GM21576 (cell line): ENCODE measurements at regions not wholly inside any gene's neighbourhood (a gene's known extent, or its start where the extent isn't known, plus 50 kb on each side); places are given as distances from the start of the nearest gene placed in this dataset.

ENCODE experiments used
- ATAC-seq: cut with Tn5 transposase; IDR thresholded peaks from one replicate; pipeline ENCODE4 v1.9.1; 2021; ENCODE audit warnings: mild to moderate bottlenecking, moderate library complexity; ENCODE audit not compliant: unreplicated experiment

DNA sequence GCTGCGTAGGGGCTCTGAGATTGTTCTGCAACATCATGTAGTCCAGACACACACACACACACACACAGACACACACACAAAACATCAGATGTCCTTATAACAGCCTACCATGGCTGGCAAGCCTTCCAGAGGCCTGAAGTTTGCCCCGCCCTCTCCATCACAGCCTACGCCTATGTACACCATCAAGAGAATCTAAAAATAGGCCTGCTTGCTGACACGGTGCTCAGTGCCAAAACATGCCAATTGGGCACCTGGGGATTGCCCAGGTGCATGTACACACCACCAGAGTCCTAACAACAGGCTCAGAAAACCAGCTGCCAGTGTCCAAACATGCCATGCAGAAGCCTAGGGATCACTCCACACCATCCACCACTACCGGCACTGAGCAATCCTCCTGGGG, 391.7 kb upstream of the SPTLC3 start:
- ATAC-seq: no peak

- no peak for ATAC-seq
Measured at GRCh38 chr20:12623870-12624269, 384.9 kb upstream of the SPTLC3 start.

DNA sequence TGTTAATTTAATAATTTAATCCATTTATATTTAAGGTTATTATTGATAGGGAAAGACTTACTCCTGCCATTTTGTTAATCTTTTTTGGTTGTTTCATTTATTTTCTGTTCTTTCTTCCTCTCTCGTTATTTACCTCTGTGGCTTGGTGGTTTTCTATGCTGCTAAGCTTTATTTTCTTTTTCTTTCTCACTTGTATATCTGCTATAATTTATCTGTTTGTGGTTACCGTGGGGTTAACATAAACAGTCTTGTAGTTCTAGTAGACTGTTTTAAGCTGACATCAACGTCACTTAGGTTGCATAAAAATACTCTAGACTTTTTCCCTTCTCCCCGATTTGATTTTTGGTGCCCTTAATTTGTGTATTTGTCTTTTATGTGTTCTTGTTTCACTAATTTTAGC, 381.3 kb upstream of the SPTLC3 start:
- ATAC-seq: no peak

DNA sequence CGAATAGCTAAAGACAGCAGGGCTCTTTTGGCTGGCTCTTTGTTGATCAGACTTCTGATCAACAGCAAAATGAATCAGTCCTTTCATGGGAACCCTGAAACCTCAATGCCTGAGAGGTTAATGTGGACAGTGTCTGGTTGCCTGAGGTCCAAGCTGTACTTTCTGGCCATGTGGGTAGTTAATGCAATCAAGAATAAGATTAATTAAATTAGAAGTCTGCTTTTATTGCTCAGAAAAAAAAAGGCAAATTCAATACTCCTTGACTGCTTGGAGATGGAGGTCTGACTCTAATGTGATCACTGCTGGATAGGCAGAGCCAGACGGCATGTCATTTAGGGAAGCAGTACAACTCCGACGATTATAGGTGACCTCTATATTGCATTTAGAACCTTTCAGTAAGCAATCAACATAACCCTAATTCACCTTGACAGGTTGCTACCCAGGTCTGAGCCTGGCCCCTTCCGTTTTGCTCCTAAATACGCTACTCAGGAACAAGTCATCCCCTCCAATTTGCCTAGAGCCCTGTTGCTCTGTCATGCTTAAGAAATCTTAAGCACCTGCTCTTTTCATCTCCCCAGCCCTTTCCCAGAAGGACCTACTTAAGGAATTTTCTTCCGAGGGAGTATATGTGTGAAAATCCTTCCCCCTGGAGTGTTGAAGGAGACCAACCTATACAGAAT, 370.0 kb upstream of the SPTLC3 start:
- no peak for ATAC-seq

DNA sequence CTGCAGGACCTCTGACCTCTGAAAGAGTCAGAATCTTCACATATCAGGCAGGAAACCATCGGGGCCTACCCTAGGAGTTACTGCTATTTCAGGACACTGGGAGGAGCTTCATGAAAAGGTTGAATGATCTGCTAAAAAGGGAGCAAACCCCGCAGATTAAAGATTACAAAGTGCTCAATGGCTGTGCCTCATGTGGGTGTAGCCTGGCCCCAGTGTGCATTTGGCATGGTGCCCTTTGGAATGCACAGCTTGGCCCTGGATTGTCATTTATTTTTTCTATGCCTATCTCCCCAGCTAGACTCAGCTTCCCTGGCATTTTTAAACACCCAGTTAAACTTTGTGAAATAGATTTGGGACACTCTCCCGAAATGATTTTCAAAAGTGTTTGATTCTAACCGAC, 368.5 kb upstream of the SPTLC3 start:
- ATAC-seq: no peak

DNA sequence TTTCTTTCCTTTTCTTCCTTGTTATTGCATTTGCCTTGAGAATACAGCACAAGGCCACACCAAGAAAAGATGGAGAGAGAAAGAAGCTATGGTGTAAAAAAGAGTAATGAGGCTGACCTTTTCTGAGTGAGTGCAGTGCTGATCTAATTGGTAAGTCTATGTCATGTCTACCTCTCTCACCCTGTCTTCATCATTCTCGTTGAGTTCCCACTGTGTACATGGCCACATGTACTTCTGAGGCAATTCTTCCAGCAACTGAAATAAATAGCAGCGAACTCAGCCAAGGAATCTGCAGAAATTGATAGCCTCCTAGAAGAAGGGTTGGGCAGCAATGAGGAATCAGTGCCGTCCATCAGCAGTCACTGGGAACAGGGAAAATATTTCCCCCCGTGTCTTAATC, 367.2 kb upstream of the SPTLC3 start:
- ATAC-seq: no peak

- ATAC-seq: no peak
Measured at GRCh38 chr20:12644461-12644860, 364.3 kb upstream of the SPTLC3 start.

GRCh38 chr20:12649234-12649633, 359.5 kb upstream of the SPTLC3 start:
- ATAC-seq: no peak

DNA sequence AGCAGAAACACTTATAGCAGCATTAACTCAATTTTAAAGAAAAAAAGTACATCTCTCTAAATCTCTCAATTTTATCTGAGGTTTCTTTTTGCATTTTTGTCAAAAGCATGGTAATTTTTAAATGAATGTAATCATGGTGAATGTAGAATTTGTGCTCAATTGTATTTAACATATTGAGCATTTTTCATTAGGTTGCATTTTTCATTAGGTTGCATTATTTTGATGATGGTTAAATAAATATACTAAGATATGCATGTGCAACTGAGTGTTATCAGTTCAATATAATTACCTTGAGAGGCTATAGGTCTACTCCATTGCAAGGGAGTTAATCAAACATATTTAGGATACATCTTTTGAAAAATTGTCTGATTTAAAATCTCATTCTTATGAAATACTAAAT, 355.1 kb upstream of the SPTLC3 start:
- ATAC-seq: no peak

DNA sequence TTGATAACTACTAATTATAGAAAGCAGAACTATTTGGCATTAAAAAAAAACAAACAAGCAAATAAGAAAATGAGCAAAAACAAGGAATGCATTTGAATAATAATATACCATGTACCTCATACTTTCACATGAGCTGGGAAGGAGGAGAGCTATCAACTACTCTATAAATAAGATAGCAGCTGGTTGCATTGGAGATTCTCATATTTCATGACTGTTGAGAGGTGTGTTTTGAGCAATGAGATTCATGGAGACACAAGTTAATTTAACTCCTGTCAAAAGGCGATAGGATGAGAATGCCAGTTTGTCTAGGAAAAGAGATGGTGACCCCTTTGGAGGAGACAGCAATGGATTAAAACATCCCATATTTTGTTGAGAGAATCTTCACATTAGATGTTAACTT, 348.8 kb upstream of the SPTLC3 start:
- ATAC-seq: no peak

DNA sequence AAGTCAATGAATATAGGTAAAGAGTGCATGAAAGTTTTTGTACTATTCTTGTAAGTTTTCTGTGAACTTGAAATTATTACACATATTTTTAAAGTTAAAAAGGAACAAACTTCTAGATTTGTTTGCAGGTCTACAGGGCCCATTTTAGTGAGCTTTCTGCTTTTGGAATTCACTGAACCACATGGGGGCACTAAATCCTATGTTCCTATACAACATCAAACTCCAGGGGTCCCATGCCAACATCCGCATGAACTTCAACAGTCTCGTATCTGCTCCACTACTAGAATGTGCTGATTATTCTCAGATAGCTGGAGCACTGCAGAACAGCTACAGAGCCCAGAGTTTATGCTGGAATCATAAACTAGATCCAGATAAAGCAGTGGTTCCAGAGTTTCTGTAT, 347.9 kb upstream of the SPTLC3 start:
- ATAC-seq: no peak

- ATAC-seq: no peak
Measured at GRCh38 chr20:12670301-12670700, 338.5 kb upstream of the SPTLC3 start.

GRCh38 chr20:12673352-12673751, 335.4 kb upstream of the SPTLC3 start:
- ATAC-seq: no peak

GRCh38 chr20:12677925-12678324, 330.8 kb upstream of the SPTLC3 start:
- ATAC-seq: no peak

GRCh38 chr20:12679447-12679846, 329.3 kb upstream of the SPTLC3 start:
- ATAC-seq: no peak

DNA sequence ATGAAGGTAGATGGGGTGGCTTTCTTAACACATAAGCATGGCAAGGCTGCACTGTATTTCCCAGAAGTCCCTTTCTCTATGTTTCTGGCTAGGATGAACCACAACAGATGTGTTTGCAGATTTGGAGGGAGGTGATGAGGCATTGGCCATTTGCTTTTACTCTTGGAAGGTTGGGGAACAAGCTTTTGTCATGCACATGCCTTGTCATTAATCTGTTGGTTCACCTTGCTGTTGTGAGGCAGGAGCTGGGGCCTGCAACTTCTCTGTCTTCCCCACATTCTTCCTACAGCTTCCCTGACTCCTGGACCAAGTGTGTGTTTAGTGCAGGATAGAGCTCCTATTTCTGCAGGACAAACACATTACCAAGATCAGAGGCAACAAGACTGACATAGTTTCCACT, 326.2 kb upstream of the SPTLC3 start:
- ATAC-seq: no peak

GRCh38 chr20:12687476-12687875, 321.3 kb upstream of the SPTLC3 start:
- no peak for ATAC-seq

DNA sequence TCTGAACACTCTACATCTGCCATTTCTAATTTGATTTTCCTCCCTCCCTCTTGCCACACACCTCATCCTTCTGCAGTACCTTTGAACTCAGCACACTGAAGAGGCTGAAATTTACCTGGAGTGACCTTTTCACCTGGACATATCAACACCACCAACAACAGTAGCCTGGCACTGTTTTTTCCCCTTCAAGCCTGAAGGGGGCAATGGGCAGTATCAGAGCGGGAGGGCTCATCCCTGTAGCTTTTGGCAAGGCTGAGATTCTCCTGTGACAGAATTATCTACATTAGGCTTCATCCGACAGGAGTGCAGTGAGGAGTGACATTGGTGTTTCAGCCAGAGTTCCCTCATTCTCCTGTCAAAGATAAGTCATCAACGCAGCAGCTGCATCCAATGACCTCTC, 312.8 kb upstream of the SPTLC3 start:
- no peak for ATAC-seq

GRCh38 chr20:12698817-12699216, 310.0 kb upstream of the SPTLC3 start:
- no peak for ATAC-seq

DNA sequence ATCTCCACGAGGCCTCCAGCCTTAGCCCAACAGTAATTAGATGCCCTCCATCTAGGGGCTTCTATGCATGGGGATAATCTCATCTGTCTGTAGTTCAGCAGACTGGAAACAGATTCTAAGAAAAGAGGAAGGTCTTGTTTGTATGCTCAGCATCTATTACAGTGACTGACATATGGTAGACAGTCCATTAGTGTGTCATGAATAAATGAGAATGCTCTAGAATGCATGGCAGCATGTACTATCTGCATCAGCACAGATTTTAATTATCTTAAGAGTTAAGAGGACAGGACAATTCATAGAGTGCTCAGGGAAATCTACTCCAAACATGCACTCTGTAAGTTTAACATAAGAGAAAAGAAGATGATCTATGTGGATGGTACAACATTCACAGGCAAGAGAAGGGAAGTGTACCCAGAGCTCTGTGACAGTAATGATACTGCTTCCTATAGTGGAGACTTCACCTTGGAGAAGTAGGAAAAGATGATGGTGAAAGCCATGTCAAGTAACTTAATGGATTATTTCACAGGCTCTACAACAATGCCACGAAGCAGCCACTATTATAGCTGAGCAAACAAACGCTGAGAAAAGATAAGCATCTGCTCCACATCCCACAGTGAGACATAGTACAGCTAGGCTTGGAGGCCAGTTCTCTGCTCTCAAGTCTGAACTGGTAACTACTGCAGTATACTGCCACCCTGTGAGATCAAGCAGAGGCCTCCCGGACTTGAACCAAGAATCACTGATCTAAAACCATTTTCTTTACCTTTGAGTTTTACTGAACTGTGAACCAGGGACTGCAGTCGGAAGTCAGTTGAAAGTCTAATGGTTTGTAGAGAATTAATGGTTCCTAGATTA, 309.2 kb upstream of the SPTLC3 start:
- no peak for ATAC-seq

DNA sequence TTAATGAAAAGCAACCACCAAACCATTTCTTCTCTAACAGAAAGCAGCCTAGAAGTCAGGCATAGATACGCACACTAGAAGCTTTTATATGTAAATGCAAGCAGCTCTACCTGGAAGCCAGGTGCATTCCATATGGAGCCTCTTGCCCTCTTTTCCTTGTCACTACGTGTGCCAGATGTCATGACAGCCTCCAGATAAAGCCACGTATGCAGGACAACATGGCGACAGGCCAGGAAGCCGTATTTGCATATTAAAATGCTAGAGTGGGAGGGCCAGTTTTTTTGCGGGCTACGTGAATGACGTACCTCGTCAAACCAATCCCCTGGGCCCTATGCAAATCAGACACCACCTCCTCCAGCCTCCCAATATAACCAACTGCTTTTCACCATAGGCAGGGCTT, 308.1 kb upstream of the SPTLC3 start:
- ATAC-seq: no peak

DNA sequence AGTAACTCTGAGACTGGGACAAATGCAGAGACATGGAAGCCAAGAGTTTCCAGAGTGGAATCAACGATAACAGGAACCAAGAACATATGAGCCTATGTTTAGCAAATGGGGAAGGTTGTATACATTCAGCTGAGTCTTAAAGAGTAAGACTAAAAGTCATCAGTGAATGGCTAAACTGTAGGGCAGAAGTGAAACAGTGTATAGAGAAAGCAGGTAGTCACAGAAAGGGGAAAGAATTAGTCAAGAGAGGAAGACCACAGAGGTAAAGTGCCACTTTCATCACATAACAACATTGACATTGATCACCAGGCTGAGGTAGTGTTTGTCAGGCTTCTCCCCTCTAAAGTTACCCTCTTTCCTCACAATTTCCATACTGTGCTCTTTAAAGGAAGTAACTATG, 306.5 kb upstream of the SPTLC3 start:
- no peak for ATAC-seq

- ATAC-seq: no peak
Measured at GRCh38 chr20:12715371-12715770, 293.4 kb upstream of the SPTLC3 start.
